Hematopoietic multipotent progenitor cell treated with erythropoietin and hydrocortisone succinate and interleukin-3 and kit ligand, for 17 days (in vitro differentiated cells): ENCODE measurements at regions not wholly inside any gene's neighbourhood (a gene's known extent, or its start where the extent isn't known, plus 50 kb on each side); places are given as distances from the start of the nearest gene placed in this dataset.
"Not testable (repeated sequence)": the region's sequence is repeated elsewhere in the genome, so short reads cannot be mapped to it uniquely, and the experiment has no call there.

Experiments used
- DNase-seq: peaks from one replicate; pipeline ENCODE4 v3.0.0-alpha.2; 2015; ENCODE audit warnings: low spot score

DNA sequence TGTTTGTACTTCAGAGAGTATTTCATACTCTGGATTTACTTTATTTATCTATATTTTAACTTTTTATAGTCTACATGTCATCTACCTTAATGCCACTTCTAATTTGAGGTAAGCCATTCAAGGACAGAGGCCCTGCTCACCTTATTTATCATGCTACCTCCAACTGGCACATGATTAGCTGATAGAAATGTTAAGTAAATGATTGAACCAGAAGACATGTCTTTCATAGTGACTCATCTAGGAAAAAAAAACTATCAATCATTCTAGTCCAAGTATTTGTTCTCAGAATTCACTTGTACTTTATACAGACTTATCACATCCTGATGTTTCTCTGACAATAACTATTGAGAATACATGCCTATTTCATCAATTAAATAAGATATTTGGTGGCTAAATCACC, 856.3 kb downstream of the XPNPEP1 start:
- DNase-seq: no peak

DNA sequence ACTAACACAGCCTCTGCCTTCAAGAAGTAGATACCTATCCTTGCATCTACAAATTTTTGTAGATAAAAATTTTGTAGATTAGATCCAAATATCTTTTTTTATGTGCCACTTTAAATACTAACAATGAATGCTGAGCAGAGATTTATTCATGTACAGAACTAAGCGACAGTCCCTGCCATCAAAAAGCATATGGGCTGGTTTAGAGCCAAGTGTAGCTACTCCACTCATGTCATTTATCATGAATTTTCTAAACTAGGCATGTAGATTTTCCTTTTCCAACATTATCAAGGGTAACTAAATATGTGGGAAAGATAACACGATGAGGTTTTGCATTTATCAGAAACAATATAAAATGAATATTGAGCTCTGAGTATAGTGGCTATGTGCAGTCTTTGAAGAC, 857.5 kb downstream of the XPNPEP1 start:
- no peak for DNase-seq

DNA sequence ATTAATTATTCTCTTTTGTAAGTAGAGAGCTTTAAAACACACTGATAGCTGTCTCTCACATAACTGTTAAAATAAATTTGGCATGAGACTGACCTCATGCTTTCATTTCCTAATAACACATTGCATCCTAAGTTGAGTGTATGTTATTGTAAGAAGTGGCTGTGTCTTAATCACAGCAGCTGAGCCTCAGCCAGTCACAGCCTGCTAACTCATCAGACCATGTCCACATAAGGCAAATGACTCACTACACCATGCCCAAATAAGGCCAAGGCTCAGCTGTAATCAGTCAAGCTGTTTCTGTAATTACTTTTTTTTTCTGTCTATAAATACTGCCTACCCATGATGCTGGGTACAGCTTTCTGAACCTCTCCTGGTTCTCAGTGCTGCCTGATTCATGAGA, 860.9 kb downstream of the XPNPEP1 start:
- no peak for DNase-seq

DNA sequence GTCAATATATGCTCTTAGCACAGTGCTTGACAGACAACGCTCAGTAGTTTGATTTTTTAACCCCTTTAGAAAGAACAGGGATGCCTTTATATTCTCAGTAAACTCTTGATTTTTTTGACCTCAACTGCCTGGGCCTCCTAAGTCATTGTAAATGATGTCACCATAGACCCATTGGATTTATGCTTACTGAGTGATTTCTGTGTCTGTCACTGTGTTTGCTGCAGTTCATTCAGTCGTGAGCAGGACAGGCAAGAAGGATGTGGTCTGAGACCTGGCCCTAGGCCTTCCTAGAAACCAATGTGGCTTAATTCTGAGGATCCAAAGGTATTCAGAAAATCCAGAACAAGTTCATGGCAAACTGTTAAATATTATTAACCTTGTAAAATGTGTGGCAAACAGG, 868.1 kb downstream of the XPNPEP1 start:
- DNase-seq: no peak

DNA sequence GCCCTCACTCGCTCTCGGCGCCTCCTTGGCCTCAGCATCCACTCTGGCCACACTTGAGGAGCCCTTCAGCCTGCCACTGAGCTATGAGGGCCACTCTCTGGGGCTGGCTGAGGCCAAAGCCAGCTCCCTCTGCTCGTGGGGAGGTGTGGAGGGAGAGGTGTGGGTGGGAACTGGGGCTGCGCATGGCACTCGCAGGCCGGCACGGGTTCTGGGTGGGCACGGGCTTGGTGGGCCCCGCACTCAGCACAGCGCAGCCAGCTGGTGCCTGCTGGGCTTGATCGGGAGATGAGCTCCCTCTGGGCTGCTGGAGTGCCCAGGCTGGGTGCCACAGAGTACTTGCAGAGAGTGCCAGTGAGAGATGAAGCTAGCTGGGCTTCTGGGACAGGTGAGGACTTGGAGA, 875.5 kb downstream of the XPNPEP1 start:
- no peak for DNase-seq

DNA sequence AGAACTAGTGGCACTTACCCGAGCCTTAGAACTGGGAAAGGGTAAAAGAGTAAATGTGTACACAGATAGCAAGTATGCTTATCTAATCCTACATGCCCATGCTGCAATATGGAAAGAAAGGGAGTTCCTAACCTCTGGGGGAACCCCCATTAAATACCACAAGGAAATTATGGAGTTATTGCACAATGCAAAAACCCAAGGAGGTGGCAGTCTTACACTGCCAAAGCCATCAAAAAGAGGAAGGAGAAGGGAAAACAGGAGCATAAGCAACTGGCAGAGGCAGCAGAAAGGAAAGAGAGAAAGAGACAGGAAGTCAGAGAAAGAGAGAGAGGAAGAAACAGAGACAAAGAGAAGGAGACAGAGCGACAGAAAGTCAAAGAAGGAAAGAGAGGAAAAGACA, 876.9 kb downstream of the XPNPEP1 start:
- DNase-seq: not testable (repeated sequence)

DNA sequence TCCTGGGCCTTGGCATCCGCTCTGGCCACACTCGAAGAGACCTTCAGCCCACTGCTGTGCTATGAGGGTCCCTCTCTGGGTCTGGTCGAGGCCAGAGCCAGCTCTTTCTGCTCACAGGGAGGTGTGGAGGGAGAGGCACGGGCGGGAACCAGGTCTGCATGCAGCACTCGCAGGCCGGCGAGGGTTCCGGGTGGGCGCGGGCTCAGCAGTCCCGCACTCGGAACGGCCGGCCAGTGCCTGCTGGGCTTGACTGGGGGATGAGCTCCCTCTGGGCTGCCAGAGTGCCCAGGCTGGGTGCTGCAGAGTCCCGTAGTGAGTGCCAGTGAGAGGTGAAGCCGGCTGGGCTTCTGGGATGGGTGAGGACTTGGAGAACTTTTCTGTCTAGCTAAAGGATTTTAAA, 882.7 kb downstream of the XPNPEP1 start:
- DNase-seq: no peak

DNA sequence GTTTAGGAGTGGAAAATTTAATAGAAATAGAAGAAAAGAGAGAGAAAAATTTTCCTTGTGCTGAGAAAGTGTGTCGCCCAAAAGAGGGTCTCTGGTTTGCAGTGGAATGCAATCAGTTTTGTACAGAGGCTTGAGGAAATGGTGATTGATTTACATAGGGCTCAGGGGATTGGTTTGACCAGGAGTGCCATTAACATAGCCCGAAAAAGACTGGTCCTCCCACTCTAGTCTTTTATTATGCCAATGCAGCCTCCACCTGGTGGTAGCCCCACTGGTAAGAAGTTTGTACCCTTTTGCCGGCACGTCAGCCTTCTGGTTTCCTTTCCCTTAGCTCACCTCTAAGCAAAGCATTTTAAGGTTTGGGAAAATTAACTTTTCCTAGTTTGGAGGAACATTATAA, 885.3 kb downstream of the XPNPEP1 start:
- DNase-seq: no peak

DNA sequence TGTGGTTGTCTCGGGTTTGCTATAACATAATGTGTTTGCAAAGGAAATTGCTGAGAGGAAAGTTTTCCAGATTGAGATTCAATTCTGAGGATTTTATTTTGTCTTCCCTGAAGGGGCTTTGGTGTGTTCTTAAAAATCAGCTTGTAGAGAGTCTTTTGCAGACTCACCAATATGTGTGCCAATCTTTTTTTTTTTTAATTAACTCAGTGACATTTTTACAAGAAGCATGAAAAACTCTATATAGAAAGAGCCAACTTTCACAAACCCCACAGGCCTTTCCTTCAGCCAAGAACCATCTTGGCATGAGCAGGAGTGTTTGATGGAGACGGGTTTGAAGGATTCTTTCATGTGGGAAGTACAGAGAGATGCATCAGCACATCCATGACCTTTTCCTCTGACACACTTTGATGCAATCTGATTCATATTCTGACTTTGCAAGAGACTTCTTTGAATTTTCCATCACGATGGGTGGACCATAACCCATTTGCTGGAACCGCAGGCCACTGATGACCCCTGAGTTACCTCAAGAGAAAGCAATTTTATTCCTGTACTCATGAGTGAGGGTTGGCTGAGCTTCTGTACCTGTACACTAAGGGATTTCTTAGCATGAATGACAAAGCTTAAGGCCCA, 892.6 kb downstream of the XPNPEP1 start:
- no peak for DNase-seq

DNA sequence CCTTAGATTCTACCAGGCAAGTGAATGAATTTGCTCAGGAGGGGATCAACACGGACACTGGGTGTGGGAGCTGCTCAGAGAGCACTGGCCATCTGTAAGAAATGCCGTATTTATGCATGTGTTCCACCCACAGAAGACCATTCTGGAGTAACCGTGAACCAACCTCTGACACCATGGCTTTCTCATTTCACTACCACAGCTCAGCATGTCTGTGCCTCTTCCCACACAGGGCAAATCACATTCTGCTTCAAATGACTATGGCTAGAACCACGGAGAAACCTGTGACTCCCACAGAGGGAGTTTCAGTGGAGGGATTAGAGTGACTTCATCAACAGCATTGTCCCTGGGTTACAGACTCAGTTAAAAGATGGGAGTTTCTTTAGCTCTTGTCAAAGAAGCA, 893.4 kb downstream of the XPNPEP1 start:
- no peak for DNase-seq

DNA sequence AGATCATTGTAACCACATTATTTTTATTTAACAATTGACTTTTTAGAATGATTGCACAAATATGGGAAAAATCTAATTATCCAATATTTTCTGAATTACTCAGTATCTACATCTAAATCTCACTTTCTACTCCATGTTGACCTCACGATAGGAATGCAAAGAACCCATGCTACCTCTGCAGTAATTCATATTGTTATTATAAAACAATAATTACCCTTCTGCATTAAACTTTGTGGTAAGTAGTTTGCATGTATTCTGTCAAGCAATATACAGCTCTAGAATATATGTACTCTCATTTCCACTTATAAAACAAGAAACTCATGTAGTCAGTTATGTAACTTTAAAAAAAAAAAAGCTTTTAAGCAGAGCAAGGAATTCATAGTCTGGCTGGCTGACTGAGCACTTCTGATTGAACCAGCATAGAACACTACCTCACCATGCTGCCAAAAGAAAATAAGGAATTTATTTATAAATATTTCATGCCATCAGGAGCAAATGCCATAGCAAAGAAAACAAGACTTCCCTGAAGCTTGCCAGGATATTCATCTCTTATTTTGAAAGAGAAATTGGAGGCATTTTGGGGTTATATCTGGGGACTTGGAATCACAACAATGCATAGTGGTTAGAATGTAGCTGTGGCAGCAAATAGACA, 895.7 kb downstream of the XPNPEP1 start:
- no peak for DNase-seq

DNA sequence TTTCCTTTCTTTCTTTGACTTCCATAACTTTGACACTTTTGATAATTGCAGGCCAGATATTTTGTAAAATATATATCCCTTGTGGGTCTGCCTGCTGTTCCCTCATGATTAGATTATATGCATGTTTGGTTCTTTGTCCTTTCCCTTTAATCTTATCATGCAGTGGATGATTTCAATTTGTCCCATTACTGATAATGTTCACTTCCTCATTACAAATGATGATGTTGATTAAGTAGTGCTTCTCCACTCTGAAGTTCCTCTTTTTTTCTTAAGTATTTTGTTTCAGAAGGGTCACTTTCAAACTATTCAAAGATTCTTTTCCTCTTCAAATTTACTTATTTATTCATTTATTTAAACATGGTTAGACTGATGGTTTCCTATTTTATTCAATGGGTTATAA, 898.1 kb downstream of the XPNPEP1 start:
- no peak for DNase-seq

DNA sequence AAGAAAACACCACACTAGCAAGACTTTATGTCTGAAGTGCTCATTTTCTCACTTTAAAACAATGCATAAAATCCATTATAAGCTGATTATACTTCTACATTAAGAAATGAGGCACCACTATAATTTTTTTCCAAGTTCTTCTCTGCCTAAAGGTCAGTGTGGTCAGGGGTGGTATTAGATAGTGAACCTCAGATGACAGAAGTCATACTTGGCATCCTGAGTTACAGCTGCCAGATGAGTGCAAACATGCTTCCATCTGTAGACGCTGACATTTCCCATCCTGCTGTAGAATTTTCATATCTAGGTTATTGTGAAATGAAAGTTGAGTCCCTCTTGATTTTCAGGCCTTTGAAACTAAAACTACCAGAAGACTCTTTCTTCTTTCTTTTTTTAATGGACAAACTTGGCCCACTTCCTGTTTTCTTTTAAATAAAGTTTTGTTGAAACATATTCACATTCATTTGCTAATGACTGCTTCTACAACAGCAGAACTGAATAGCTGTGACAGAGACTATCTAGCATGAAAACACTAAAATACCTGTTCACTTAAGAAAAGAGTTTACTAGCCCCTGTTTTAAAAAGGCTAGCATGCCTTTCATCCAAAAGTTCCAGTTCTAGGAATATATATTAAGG, 900.8 kb downstream of the XPNPEP1 start:
- no peak for DNase-seq

DNA sequence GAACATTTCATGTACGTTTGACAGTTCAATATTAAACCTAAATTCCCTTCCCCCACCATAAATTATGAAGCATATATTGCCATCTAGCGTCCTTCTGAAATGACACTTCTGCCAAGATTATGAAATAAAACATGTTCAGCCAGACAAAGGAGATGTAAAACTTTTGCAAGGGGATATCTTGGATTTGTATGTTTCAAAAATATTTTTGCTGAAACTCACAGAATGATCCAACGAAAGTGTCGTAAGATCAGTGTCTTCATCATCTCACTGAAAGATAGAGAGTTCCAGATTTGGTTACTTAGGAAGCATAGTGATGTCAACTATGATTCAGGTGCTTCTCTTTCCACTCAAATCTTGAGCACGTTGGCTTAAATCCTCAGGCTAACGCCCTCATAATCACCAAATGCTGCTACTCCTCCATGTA, 904.3 kb downstream of the XPNPEP1 start:
- DNase-seq: no peak

DNA sequence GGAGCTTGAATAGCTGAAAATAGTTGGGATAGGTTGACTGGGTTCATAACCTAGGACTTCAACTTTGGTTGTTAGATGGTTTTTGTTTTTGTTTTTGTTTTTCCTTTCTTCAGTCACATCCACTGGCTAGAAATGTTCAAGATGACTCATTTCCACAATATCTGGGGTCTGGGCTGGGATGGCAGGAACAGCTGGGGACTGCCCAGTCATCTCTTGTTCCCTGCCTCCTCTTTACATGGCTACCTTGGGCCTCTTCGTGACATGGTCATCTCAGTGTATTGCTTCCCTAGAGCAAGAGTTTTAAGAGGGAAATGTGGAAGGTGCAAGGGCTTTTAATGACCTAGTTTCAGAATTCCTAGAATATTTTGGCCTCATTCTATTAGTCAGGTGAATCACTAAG, 915.8 kb downstream of the XPNPEP1 start:
- DNase-seq: no peak

DNA sequence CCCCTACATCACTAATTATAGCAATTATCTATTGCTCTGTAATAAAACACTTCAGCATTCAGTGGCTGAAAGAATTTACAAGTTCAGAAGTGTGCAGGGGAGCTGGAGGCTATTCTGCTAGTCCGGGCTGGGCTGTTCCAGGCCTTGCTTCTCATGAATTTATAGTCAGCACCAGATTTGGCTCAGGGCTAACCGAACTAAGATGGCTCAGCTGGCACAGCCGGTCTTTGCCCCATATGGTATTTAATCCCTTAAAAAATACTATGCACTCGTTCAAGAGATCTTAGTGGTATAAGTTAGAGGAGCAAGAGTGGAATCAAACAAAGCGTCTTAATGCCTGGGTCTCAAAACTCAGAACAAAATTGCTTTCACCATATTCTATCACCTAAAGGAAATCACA, 932.9 kb downstream of the XPNPEP1 start:
- no peak for DNase-seq

DNA sequence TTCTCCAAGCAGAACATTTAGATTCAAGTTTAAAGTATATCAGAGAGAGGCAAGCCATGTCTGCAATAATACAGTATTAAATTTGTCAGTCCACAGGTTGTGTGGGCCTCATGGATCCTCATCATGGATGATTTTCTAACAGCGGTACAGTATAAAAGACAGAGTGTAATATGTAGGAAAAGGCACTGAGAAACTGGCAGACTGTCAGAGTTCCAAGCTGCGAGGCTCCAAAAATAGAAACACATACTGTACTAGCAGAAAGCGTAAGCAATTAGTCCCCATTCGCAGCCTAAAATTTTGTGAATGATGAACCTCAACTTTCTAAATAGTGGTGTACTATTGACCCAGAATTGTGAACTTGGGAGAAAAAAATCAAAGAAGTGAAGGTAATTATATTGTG, 933.3 kb downstream of the XPNPEP1 start:
- no peak for DNase-seq

DNA sequence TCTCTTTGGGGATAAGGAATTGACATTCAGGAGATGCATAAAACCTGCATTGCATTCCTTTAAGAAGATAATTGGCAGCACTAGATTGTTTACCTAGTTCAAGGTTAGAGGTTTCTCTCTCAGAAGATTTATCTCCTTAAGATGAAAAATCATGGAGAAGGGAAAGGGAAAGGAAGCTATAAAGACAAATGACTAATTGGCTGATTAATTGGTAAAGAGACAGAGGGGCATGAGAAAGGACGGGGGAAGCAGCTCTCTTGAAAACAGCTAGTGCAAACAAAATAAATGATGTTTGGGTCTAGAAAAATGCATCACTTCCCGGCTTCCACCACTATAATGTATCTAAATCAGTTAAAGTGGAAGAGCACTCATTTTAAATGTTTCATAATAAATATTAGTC, 941.2 kb downstream of the XPNPEP1 start:
- DNase-seq: no peak

DNA sequence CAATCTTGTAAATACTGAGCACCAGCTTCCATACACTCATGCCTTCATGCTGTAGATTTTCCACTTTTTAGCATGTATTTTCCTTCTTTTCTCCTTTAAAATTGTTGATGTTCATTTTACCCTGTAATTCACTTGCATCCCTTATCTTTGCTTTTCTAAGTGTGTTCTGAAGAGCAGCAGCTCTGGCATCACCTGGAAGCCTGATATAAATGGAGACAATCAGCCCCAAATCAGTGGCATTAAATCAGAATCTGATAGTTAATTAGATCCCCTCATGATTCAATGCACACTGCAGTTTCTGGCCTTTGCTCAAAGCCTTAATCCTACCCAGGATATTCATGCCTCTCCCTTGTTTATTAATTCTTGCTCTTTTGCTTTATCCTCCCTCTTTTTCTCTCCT, 942.4 kb downstream of the XPNPEP1 start:
- DNase-seq: no peak

DNA sequence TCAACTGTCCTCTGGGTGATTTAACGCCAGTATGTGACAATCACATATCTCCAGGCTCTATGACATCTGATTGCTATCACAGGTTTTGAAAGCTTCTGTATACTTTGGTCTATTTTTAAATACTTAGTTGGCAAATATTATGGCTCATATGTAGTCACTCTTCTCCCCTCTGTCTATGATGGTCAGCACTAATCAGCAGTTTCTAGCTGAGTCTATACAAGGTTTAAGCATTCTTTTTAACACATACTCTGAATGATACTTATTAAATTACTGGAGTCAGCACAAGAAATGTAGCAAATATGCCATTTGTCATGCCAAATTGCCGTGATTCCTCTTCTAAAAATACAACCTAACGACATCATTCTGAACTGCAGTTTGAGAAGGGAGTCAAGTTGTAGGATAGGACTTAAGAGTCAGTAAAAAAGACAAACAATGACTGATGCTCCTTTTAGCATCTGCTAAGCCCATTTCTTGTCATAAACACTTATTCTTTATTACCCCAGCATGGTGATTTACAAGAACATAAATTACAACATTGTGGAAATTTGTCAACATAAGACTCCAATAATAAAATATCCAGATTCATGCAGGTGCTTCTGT, 947.8 kb downstream of the XPNPEP1 start:
- DNase-seq: no peak

DNA sequence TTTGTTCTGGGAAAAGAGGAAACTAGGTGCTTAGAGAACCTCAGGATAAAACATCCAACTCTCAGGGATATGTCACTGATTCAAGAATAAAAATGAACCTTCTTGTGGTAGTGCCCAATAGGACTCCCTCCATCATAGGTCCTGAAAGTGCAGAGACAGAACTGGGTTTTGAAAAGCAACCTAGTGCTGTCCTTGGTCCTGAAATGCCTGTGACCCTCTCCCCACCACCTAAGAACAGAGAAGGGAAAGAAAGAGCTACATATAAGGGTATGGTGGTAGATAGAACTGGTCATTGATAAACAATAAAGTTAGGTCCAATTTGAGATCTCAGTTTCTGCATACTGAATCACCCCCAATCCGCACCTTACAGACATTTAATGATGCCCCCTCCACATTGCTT, 953.3 kb downstream of the XPNPEP1 start:
- DNase-seq: no peak

DNA sequence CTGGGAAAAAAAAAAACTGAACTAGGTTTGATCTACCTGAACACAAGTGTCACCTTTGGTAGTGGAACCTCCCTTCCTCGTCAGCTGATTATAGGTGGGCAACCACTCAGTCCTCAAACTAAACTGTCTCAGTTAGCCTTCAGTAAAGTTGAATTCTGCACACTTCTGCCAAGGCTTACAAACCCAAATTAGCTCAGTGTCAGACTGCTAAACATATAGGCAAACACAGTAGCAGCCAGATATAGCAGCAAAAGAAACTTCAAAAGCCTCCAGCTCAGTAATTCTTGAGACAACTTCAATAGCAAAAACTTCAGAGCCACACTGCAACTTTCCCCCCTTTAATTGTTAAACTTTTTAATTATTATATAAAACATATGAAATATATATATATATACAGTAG, 956.9 kb downstream of the XPNPEP1 start:
- DNase-seq: no peak

DNA sequence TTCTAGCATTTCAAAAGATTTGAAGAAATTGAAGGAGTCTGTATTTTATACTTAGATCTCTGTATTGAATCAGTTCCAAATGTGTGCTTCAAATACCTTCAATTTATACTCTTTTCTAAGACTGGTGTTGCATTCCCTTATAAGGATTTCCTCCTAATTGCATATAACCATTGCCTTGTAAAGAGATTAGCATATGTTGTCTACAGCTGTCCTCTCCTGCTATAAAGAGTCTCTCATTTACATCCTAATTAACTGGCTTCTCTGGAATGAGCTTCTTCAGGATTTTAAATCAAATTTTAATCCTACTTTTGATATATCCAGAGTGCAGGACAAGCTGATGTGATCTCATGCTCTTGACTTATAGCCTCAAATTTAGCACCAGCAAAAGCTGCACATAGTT, 957.3 kb downstream of the XPNPEP1 start:
- DNase-seq: no peak
